Colonic mucosa (tissue), 4 donors: ENCODE measurements at regions not wholly inside any gene's neighbourhood (a gene's known extent, or its start where the extent isn't known, plus 50 kb on each side); places are given as distances from the start of the nearest gene placed in this dataset.
"Not testable (repeated sequence)": the region's sequence is repeated elsewhere in the genome, so short reads cannot be mapped to it uniquely, and the experiment has no call there.

ENCODE experiments used
- DNase-seq: peaks from one replicate; pipeline ENCODE4 v3.0.0-alpha.2; 2020
- H3K27ac ChIP-seq: fragments of 200-600 bp; one replicate; pipeline ENCODE4 v1.8.0; 2021
- H3K27me3 ChIP-seq: fragments of 200-600 bp; one replicate; pipeline ENCODE4 v1.8.0; 2021
- H3K36me3 ChIP-seq: fragments of 200-600 bp; one replicate; pipeline ENCODE4 v1.8.0; 2021
- H3K4me1 ChIP-seq: fragments of 200-600 bp; one replicate; pipeline ENCODE4 v1.8.0; 2021; ENCODE audit warnings: mild to moderate bottlenecking
- H3K4me3 ChIP-seq: fragments of 200-600 bp; one replicate; pipeline ENCODE4 v1.8.0; 2021
- H3K9ac ChIP-seq, 2 donors: one replicate each; pipeline ENCODE4 v1.7.0; 2013; ENCODE audit warnings: control low read depth in 2 of 2, low read depth in 2 of 2, low read length in 2 of 2
- H3K9me3 ChIP-seq: fragments of 200-600 bp; one replicate; pipeline ENCODE4 v1.8.0; 2021
- CTCF ChIP-seq: fragments of 200-600 bp; IDR thresholded peaks from one replicate; pipeline ENCODE4 v1.8.0; 2022; ENCODE audit warnings: antibody characterized with exemption, mild to moderate bottlenecking
- intact Hi-C: fragments of 100-400 bp; cut with DNase I; formaldehyde crosslinking; loops from one replicate; pipeline ENCODE4 v1.14.1; 2022
- donor health status: healthy.
- donor health status: DM: no; HTN: no; CAD: no.
- donor health status: DM: no; HTN: no; CAD: no.

- H3K4me3 ChIP-seq = no peak overlapping the region
- no peaks in the 10 kb centered on the region for H3K27me3 ChIP-seq
- no peak for DNase-seq
- no peak overlapping the region for H3K9ac ChIP-seq
- intact Hi-C loops = no loop called here
- peaks cover 3% of the 10 kb centered on the region for H3K4me1 ChIP-seq
- no peaks in the 10 kb centered on the region for H3K36me3 ChIP-seq
- H3K9me3 ChIP-seq = no peaks in the 10 kb centered on the region
- TF ChIP-seq CTCF = no peak
- H3K27ac ChIP-seq = no peak overlapping the region
Measured at GRCh38 chr1:90348934-90349333, 354.0 kb downstream of the ZNF326 start.

GRCh38 chr1:90348459-90348858 lies 353.5 kb downstream of the ZNF326 start:
- DNase-seq, H3K9ac ChIP-seq, H3K4me1 ChIP-seq, H3K9me3 ChIP-seq, H3K4me3 ChIP-seq, H3K36me3 ChIP-seq, H3K27me3 ChIP-seq, H3K27ac ChIP-seq, intact Hi-C loops: not testable (repeated sequence)

GRCh38 chr1:90347366-90347765 lies 352.5 kb downstream of the ZNF326 start:
- TF ChIP-seq CTCF = no peak
- intact Hi-C loops = no loop called here
- peak overlapping the region; percentile 4 for H3K27ac ChIP-seq
- DNase-seq = peak; percentile 62
- no peak overlapping the region for H3K4me3 ChIP-seq
- peaks cover 3% of the 10 kb centered on the region for H3K4me1 ChIP-seq
- H3K9me3 ChIP-seq = no peaks in the 10 kb centered on the region
- no peaks in the 10 kb centered on the region for H3K27me3 ChIP-seq
- no peaks in the 10 kb centered on the region for H3K36me3 ChIP-seq
- no peak overlapping the region for H3K9ac ChIP-seq

- peak overlapping the region; percentile 4 for H3K27ac ChIP-seq
- no peaks in the 10 kb centered on the region for H3K27me3 ChIP-seq
- H3K4me1 ChIP-seq = peaks cover 3% of the 10 kb centered on the region
- no peak overlapping the region for H3K4me3 ChIP-seq
- no peak for DNase-seq
- H3K36me3 ChIP-seq = no peaks in the 10 kb centered on the region
- no peak overlapping the region for H3K9ac ChIP-seq
- H3K9me3 ChIP-seq = no peaks in the 10 kb centered on the region
- intact Hi-C loops = no loop called here
- no peak for TF ChIP-seq CTCF
Measured at GRCh38 chr1:90346757-90347156, 351.8 kb downstream of the ZNF326 start.

GRCh38 chr1:90346349-90346748 lies 351.4 kb downstream of the ZNF326 start:
- TF ChIP-seq CTCF = no peak
- no peak overlapping the region for H3K9ac ChIP-seq
- H3K4me1 ChIP-seq = peaks cover 3% of the 10 kb centered on the region
- no peak overlapping the region for H3K27ac ChIP-seq
- H3K36me3 ChIP-seq = no peaks in the 10 kb centered on the region
- H3K4me3 ChIP-seq = no peak overlapping the region
- no peaks in the 10 kb centered on the region for H3K27me3 ChIP-seq
- no peaks in the 10 kb centered on the region for H3K9me3 ChIP-seq
- DNase-seq = no peak
- intact Hi-C loops = no loop called here

- H3K4me1 ChIP-seq = peaks cover 3% of the 10 kb centered on the region
- no peaks in the 10 kb centered on the region for H3K9me3 ChIP-seq
- no peak for TF ChIP-seq CTCF
- H3K4me3 ChIP-seq = no peak overlapping the region
- no peak for DNase-seq
- H3K27ac ChIP-seq = no peak overlapping the region
- intact Hi-C loops = no loop called here
- H3K9ac ChIP-seq = no peak overlapping the region
- no peaks in the 10 kb centered on the region for H3K27me3 ChIP-seq
- no peaks in the 10 kb centered on the region for H3K36me3 ChIP-seq
Measured at GRCh38 chr1:90344963-90345730, 350.2 kb downstream of the ZNF326 start.
